ENCODE measurements at regions not wholly inside any gene's neighbourhood (a gene's known extent, or its start where the extent isn't known, plus 50 kb on each side); places are given as distances from the start of the nearest gene placed in this dataset.

GRCh38 chr20:58571693-58572427 lies 56.7 kb upstream of the APCDD1L start:
- Histone ChIP-seq H3K9me3 (ENCODE audit: control insufficient read depth, low read length) (no peaks in the 10 kb centered on the region), H3K27ac (ENCODE audit: low read depth, low read length) (no peak overlapping the region), H3K27me3 (ENCODE audit: control insufficient read depth, insufficient read depth, low read length, poor library complexity, severe bottlenecking) (no peaks in the 10 kb centered on the region), H3K4me1 (ENCODE audit: control insufficient read depth, insufficient read depth, low read length) (no peaks in the 10 kb centered on the region), H3K9ac (ENCODE audit: extremely low read depth, low read length, poor library complexity, severe bottlenecking) (no peak overlapping the region), H3K36me3 (ENCODE audit: control insufficient read depth, insufficient read depth, low read length) (no peaks in the 10 kb centered on the region), H3K4me3 (ENCODE audit: low read length) (no peak overlapping the region)
- no peaks in the 10 kb centered on the region for H3K36me3 Mint-ChIP-seq (ENCODE audit: low read depth)
- no peak overlapping the region for H3K4me3 Mint-ChIP-seq
- H3K27ac Mint-ChIP-seq = no peak overlapping the region
- H3K9me3 Mint-ChIP-seq = no peaks in the 10 kb centered on the region
- TF ChIP-seq CTCF (conservative IDR thresholded peaks at IDR 0.05) = no peak
- no peak for DNase-seq
- 94 to 100% methylated on average over 8 to 16 of the region's 16 CpGs for WGBS, 2 experiments (ENCODE audit: insufficient coverage in 1 of 2, insufficient read length in 1 of 2)
- H3K4me1 Mint-ChIP-seq = no peaks in the 10 kb centered on the region
- H3K27me3 Mint-ChIP-seq (ENCODE audit: insufficient read depth) = peaks cover 1% of the 10 kb centered on the region

- Mint-ChIP-seq H3K4me1 (no peaks in the 10 kb centered on the region), H3K4me3 (no peak overlapping the region), H3K9me3 (no peaks in the 10 kb centered on the region), H3K36me3 (ENCODE audit: low read depth) (no peaks in the 10 kb centered on the region), H3K27ac (no peak overlapping the region), H3K27me3 (ENCODE audit: insufficient read depth) (peaks cover 1% of the 10 kb centered on the region)
- WGBS, 2 experiments (ENCODE audit: insufficient coverage in 1 of 2, insufficient read length in 1 of 2) = 94 to 95% methylated on average over 2 of the region's 2 CpGs
- TF ChIP-seq CTCF (conservative IDR thresholded peaks at IDR 0.05) = no peak
- Histone ChIP-seq H3K36me3 (ENCODE audit: control insufficient read depth, insufficient read depth, low read length) (no peaks in the 10 kb centered on the region), H3K9ac (ENCODE audit: extremely low read depth, low read length, poor library complexity, severe bottlenecking) (no peak overlapping the region), H3K4me3 (ENCODE audit: low read length) (no peak overlapping the region), H3K27me3 (ENCODE audit: control insufficient read depth, insufficient read depth, low read length, poor library complexity, severe bottlenecking) (no peaks in the 10 kb centered on the region), H3K9me3 (ENCODE audit: control insufficient read depth, low read length) (no peaks in the 10 kb centered on the region), H3K27ac (ENCODE audit: low read depth, low read length) (no peak overlapping the region), H3K4me1 (ENCODE audit: control insufficient read depth, insufficient read depth, low read length) (no peaks in the 10 kb centered on the region)
- DNase-seq = no peak
Measured at GRCh38 chr20:58571356-58571692, 56.1 kb upstream of the APCDD1L start.

GRCh38 chr20:58570204-58570859 lies 55.1 kb upstream of the APCDD1L start:
- Histone ChIP-seq H3K4me1 (ENCODE audit: control insufficient read depth, insufficient read depth, low read length) (no peaks in the 10 kb centered on the region), H3K27ac (ENCODE audit: low read depth, low read length) (no peak overlapping the region), H3K4me3 (ENCODE audit: low read length) (no peak overlapping the region), H3K36me3 (ENCODE audit: control insufficient read depth, insufficient read depth, low read length) (no peaks in the 10 kb centered on the region), H3K27me3 (ENCODE audit: control insufficient read depth, insufficient read depth, low read length, poor library complexity, severe bottlenecking) (no peaks in the 10 kb centered on the region), H3K9ac (ENCODE audit: extremely low read depth, low read length, poor library complexity, severe bottlenecking) (no peak overlapping the region), H3K9me3 (ENCODE audit: control insufficient read depth, low read length) (no peaks in the 10 kb centered on the region)
- Mint-ChIP-seq H3K27ac (no peak overlapping the region), H3K4me3 (no peak overlapping the region), H3K36me3 (ENCODE audit: low read depth) (no peaks in the 10 kb centered on the region), H3K4me1 (no peaks in the 10 kb centered on the region), H3K9me3 (no peaks in the 10 kb centered on the region), H3K27me3 (ENCODE audit: insufficient read depth) (peaks cover 1% of the 10 kb centered on the region)
- TF ChIP-seq CTCF (conservative IDR thresholded peaks at IDR 0.05) = no peak
- DNase-seq = no peak
- 85% methylated on average over 4 to 14 of the region's 15 CpGs for WGBS, 2 experiments (ENCODE audit: insufficient coverage in 1 of 2, insufficient read length in 1 of 2)

All from endodermal cell (in vitro differentiated cells).